ENCODE measurements at regions not wholly inside any gene's neighbourhood (a gene's known extent, or its start where the extent isn't known, plus 50 kb on each side); places are given as distances from the start of the nearest gene placed in this dataset.

- Histone ChIP-seq H3K27me3 (ENCODE audit: insufficient read depth, poor library complexity, severe bottlenecking) (no peaks in the 10 kb centered on the region), H3K27ac (replicated peaks) (no peak overlapping the region), H3K4me3 (replicated peaks; ENCODE audit: insufficient read depth, low read length) (no peak overlapping the region)
- TF ChIP-seq CTCF (IDR thresholded peaks at IDR 0.05; ENCODE audit: insufficient read depth, low read length) (no peak), SPI1 (IDR thresholded peaks at IDR 0.05; ENCODE audit: borderline replicate concordance, low read depth) (no peak), REST (IDR thresholded peaks at IDR 0.05; ENCODE audit: insufficient replicate concordance, low read depth) (no peak), GABPA (IDR thresholded peaks at IDR 0.05; ENCODE audit: low read depth) (no peak), POLR2AphosphoS5 (IDR thresholded peaks at IDR 0.05; ENCODE audit: low read depth) (no peak)
- no peak for DNase-seq (ENCODE audit: low read depth in 1 of 2, low spot score in 1 of 2)
Measured at GRCh38 chr4:19151684-19152083, 1100.0 kb upstream of the SLIT2 start.

- no peak for TF ChIP-seq POLR2AphosphoS5 (IDR thresholded peaks at IDR 0.05; ENCODE audit: low read depth)
- TF ChIP-seq GABPA (IDR thresholded peaks at IDR 0.05; ENCODE audit: low read depth): no peak
- no peak for TF ChIP-seq CTCF (IDR thresholded peaks at IDR 0.05; ENCODE audit: insufficient read depth, low read length)
- no peak for TF ChIP-seq REST (IDR thresholded peaks at IDR 0.05; ENCODE audit: insufficient replicate concordance, low read depth)
- TF ChIP-seq SPI1 (IDR thresholded peaks at IDR 0.05; ENCODE audit: borderline replicate concordance, low read depth): no peak
- Histone ChIP-seq H3K4me3 (replicated peaks; ENCODE audit: insufficient read depth, low read length) (no peak overlapping the region), H3K27me3 (ENCODE audit: insufficient read depth, poor library complexity, severe bottlenecking) (no peaks in the 10 kb centered on the region), H3K27ac (replicated peaks) (no peak overlapping the region)
- DNase-seq (ENCODE audit: low read depth in 1 of 2, low spot score in 1 of 2): no peak
Measured at GRCh38 chr4:19146038-19146437, 1105.7 kb upstream of the SLIT2 start.

- no peak for DNase-seq (ENCODE audit: low read depth in 1 of 2, low spot score in 1 of 2)
- H3K4me3 ChIP-seq (replicated peaks; ENCODE audit: insufficient read depth, low read length): no peak overlapping the region
Measured at GRCh38 chr4:19135895-19136633, 1114.5 kb upstream of the LCORL start.

More at GRCh38 chr4:19135895-19136633, 1114.5 kb upstream of the LCORL start:
- H3K27ac ChIP-seq (replicated peaks): no peak overlapping the region
- TF ChIP-seq REST (IDR thresholded peaks at IDR 0.05; ENCODE audit: insufficient replicate concordance, low read depth) (no peak), POLR2AphosphoS5 (IDR thresholded peaks at IDR 0.05; ENCODE audit: low read depth) (no peak), GABPA (IDR thresholded peaks at IDR 0.05; ENCODE audit: low read depth) (no peak), CTCF (IDR thresholded peaks at IDR 0.05; ENCODE audit: insufficient read depth, low read length) (no peak), SPI1 (IDR thresholded peaks at IDR 0.05; ENCODE audit: borderline replicate concordance, low read depth) (no peak)
- H3K27me3 ChIP-seq (ENCODE audit: insufficient read depth, poor library complexity, severe bottlenecking): no peaks in the 10 kb centered on the region

Measured in HL-60 (cell line).